Trophoblast cell (in vitro differentiated cells and primary cell): ENCODE measurements at regions not wholly inside any gene's neighbourhood (a gene's known extent, or its start where the extent isn't known, plus 50 kb on each side); places are given as distances from the start of the nearest gene placed in this dataset.

Experiments used
- DNase-seq, 2 donors: peaks; one replicate each; pipeline ENCODE4 v3.0.0-alpha.2; 2016
- H2AFZ ChIP-seq: 2 replicates; pipeline ENCODE4 v1.6.1; 2013; ENCODE audit warnings: low read length, moderate library complexity, mild to moderate bottlenecking; ENCODE audit not compliant: insufficient read depth, poor library complexity
- H2AK5ac ChIP-seq: 2 replicates; pipeline ENCODE4 v1.6.1; 2013; ENCODE audit warnings: mild to moderate bottlenecking, low read length
- H2BK120ac ChIP-seq: 2 replicates; pipeline ENCODE4 v1.6.1; 2013; ENCODE audit warnings: low read length, mild to moderate bottlenecking, moderate library complexity; ENCODE audit not compliant: insufficient read depth, poor library complexity
- H2BK12ac ChIP-seq: 2 replicates; pipeline ENCODE4 v1.6.1; 2013; ENCODE audit warnings: mild to moderate bottlenecking, low read length, moderate library complexity
- H2BK5ac ChIP-seq: 2 replicates; pipeline ENCODE4 v1.6.1; 2013; ENCODE audit warnings: low read length, low read depth, moderate library complexity, mild to moderate bottlenecking; ENCODE audit not compliant: poor library complexity
- H3K14ac ChIP-seq: 2 replicates; pipeline ENCODE4 v1.6.1; 2013; ENCODE audit warnings: mild to moderate bottlenecking, low read length
- H3K18ac ChIP-seq: 2 replicates; pipeline ENCODE4 v1.6.1; 2013; ENCODE audit warnings: mild to moderate bottlenecking, low read length
- H3K23ac ChIP-seq: 2 replicates; pipeline ENCODE4 v1.6.1; 2013; ENCODE audit warnings: low read length
- H3K27ac ChIP-seq: 2 replicates; pipeline ENCODE4 v1.5.1; 2013; ENCODE audit warnings: low read depth, mild to moderate bottlenecking, inconsistent platforms, low read length, moderate library complexity
- H3K27me3 ChIP-seq: 2 replicates; pipeline ENCODE4 v1.6.1; 2013; ENCODE audit warnings: inconsistent platforms, mild to moderate bottlenecking, low read length, moderate library complexity; ENCODE audit not compliant: insufficient read depth
- H3K36me3 ChIP-seq, 2 experiments: 1 replicate in 1 of 2; 2 replicates in 1 of 2; pipeline ENCODE4 v1.6.1; 2013; ENCODE audit warnings: low read length in 2 of 2, mild to moderate bottlenecking in 2 of 2, moderate library complexity in 1 of 2; ENCODE audit not compliant: insufficient read depth in 2 of 2, control insufficient read depth in 1 of 2
- H3K4ac ChIP-seq: 2 replicates; pipeline ENCODE4 v1.6.1; 2013; ENCODE audit warnings: low read depth, mild to moderate bottlenecking, low read length, moderate library complexity
- H3K4me1 ChIP-seq, 2 experiments: 1 replicate in 1 of 2; 2 replicates in 1 of 2; pipeline ENCODE4 v1.6.1; 2013; ENCODE audit warnings: low read length in 2 of 2, mild to moderate bottlenecking in 2 of 2, moderate library complexity in 1 of 2; ENCODE audit not compliant: insufficient read depth in 2 of 2, control insufficient read depth in 1 of 2
- H3K4me2 ChIP-seq: 2 replicates; pipeline ENCODE4 v1.6.1; 2013; ENCODE audit warnings: inconsistent platforms, mild to moderate bottlenecking, low read length, moderate library complexity
- H3K4me3 ChIP-seq: 2 replicates; pipeline ENCODE4 v1.5.1; 2013; ENCODE audit warnings: mild to moderate bottlenecking, low read depth, low read length, inconsistent platforms
- H3K79me1 ChIP-seq: one replicate; pipeline ENCODE4 v1.6.1; 2013; ENCODE audit warnings: low read length
- H3K79me2 ChIP-seq: 2 replicates; pipeline ENCODE4 v1.6.1; 2013; ENCODE audit warnings: low read length, mild to moderate bottlenecking; ENCODE audit not compliant: control insufficient read depth, insufficient read depth, poor library complexity
- H3K9ac ChIP-seq: 2 replicates; pipeline ENCODE4 v1.6.1; 2013; ENCODE audit warnings: mild to moderate bottlenecking, low read length
- H3K9me3 ChIP-seq: 2 replicates; pipeline ENCODE4 v1.6.1; 2013; ENCODE audit warnings: low read depth, mild to moderate bottlenecking, control low read depth, inconsistent platforms, low read length; ENCODE audit not compliant: insufficient read depth
- H4K12ac ChIP-seq: 2 replicates; pipeline ENCODE4 v1.6.1; 2013; ENCODE audit warnings: low read depth, mild to moderate bottlenecking, low read length, moderate library complexity
- H4K8ac ChIP-seq: 2 replicates; pipeline ENCODE4 v1.6.1; 2013; ENCODE audit warnings: low read depth, mild to moderate bottlenecking, low read length, moderate library complexity
- H4K91ac ChIP-seq: one replicate; pipeline ENCODE4 v1.6.1; 2013; ENCODE audit warnings: low read depth, mild to moderate bottlenecking, low read length, moderate library complexity
- WGBS: extraction: QIAGEN DNeasy Blood & Tissue Kit; methylation state at CpG from one replicate; pipeline ENCODE4 v1.1.7; 2013; ENCODE audit warnings: missing lambda C conversion rate; ENCODE audit not compliant: insufficient read length, insufficient coverage; ENCODE audit errors: extremely low coverage; 5-methylcytosine and 5-hydroxymethylcytosine counted together

- Histone ChIP-seq H2AK5ac (no peak overlapping the region), H3K27me3 (no peaks in the 10 kb centered on the region), H3K4me2 (no peak overlapping the region), H3K27ac (no peak overlapping the region), H2BK12ac (no peak overlapping the region), H3K4me1 (no peaks in the 10 kb centered on the region), H3K79me1 (no peaks in the 10 kb centered on the region), H3K9me3 (no peaks in the 10 kb centered on the region), H2BK120ac (no peak overlapping the region), H3K36me3 (no peaks in the 10 kb centered on the region), H3K79me2 (no peaks in the 10 kb centered on the region), H3K18ac (no peak overlapping the region), H4K91ac (no peak overlapping the region), H3K9ac (no peak overlapping the region), H3K4me3 (no peak overlapping the region), H3K4ac (no peak overlapping the region), H4K8ac (no peak overlapping the region), H3K23ac (no peak overlapping the region), H2AFZ (no peak overlapping the region), H2BK5ac (no peak overlapping the region), H4K12ac (no peak overlapping the region), H3K14ac (no peak overlapping the region)
- WGBS: no CpG with 5 or more reads among the region's 3 CpGs
- no peak for DNase-seq
Measured at GRCh38 chr12:90106568-90106967, 397.9 kb upstream of the ATP2B1 start.

GRCh38 chr12:90102957-90103652 is 394.5 kb upstream of the ATP2B1 start:
- no CpG with 5 or more reads among the region's 3 CpGs for WGBS
- Histone ChIP-seq H3K27ac (no peak overlapping the region), H3K4ac (no peak overlapping the region), H2AK5ac (no peak overlapping the region), H4K12ac (no peak overlapping the region), H3K27me3 (no peaks in the 10 kb centered on the region), H3K36me3 (no peaks in the 10 kb centered on the region), H2BK120ac (no peak overlapping the region), H3K79me1 (no peaks in the 10 kb centered on the region), H2BK12ac (no peak overlapping the region), H3K23ac (no peak overlapping the region), H3K18ac (no peak overlapping the region), H3K14ac (no peak overlapping the region), H3K4me2 (no peak overlapping the region), H3K9me3 (no peaks in the 10 kb centered on the region), H4K91ac (no peak overlapping the region), H4K8ac (no peak overlapping the region), H2BK5ac (no peak overlapping the region), H3K4me1 (no peaks in the 10 kb centered on the region), H2AFZ (no peak overlapping the region), H3K79me2 (no peaks in the 10 kb centered on the region), H3K9ac (no peak overlapping the region), H3K4me3 (no peak overlapping the region)
- DNase-seq: peak; percentile 25 to 47

GRCh38 chr12:90100579-90100978 is 391.9 kb upstream of the ATP2B1 start:
- Histone ChIP-seq H3K36me3 (no peaks in the 10 kb centered on the region), H4K12ac (no peak overlapping the region), H2BK5ac (no peak overlapping the region), H4K8ac (no peak overlapping the region), H4K91ac (no peak overlapping the region), H2AK5ac (no peak overlapping the region), H2BK120ac (no peak overlapping the region), H3K4me3 (no peak overlapping the region), H3K27ac (no peak overlapping the region), H2BK12ac (no peak overlapping the region), H3K18ac (no peak overlapping the region), H3K14ac (no peak overlapping the region), H3K27me3 (no peaks in the 10 kb centered on the region), H3K4me2 (no peak overlapping the region), H3K4me1 (no peaks in the 10 kb centered on the region), H3K79me1 (no peaks in the 10 kb centered on the region), H2AFZ (no peak overlapping the region), H3K79me2 (no peaks in the 10 kb centered on the region), H3K9me3 (no peaks in the 10 kb centered on the region), H3K4ac (no peak overlapping the region), H3K23ac (no peak overlapping the region), H3K9ac (no peak overlapping the region)
- no peak for DNase-seq

- Histone ChIP-seq H4K12ac (no peak overlapping the region), H3K36me3 (no peaks in the 10 kb centered on the region), H3K27ac (no peak overlapping the region), H3K18ac (no peak overlapping the region), H3K23ac (no peak overlapping the region), H3K27me3 (no peaks in the 10 kb centered on the region), H2BK120ac (no peak overlapping the region), H2BK5ac (no peak overlapping the region), H2AK5ac (no peak overlapping the region), H2BK12ac (no peak overlapping the region), H3K9me3 (no peaks in the 10 kb centered on the region), H3K4me3 (no peak overlapping the region), H4K91ac (no peak overlapping the region), H3K14ac (no peak overlapping the region), H2AFZ (no peak overlapping the region), H3K9ac (no peak overlapping the region), H3K4me1 (no peaks in the 10 kb centered on the region), H3K4me2 (no peak overlapping the region), H3K79me2 (no peaks in the 10 kb centered on the region), H3K4ac (no peak overlapping the region), H4K8ac (no peak overlapping the region), H3K79me1 (no peaks in the 10 kb centered on the region)
- WGBS: no CpG with 5 or more reads among the region's 1 CpG
- DNase-seq: no peak
Measured at GRCh38 chr12:90099288-90099687, 390.6 kb upstream of the ATP2B1 start.
